Epithelial cell of esophagus (primary cell): ENCODE measurements at regions not wholly inside any gene's neighbourhood (a gene's known extent, or its start where the extent isn't known, plus 50 kb on each side); places are given as distances from the start of the nearest gene placed in this dataset.
A peak's percentile ranks its signal among the peaks of the same experiment; 100 is the strongest.

Source experiments
- DNase-seq: peaks from one replicate; pipeline ENCODE4 v3.0.0; 2010; ENCODE audit warnings: low read depth
- H3K4me3 ChIP-seq: 2 replicates; pipeline ENCODE4 v1.5.1; 2011; ENCODE audit warnings: mild to moderate bottlenecking, low read length, control low read depth
- CTCF ChIP-seq: IDR thresholded peaks from 2 replicates; pipeline ENCODE4 v1.5.1; 2011; ENCODE audit warnings: low read depth, mild to moderate bottlenecking, low read length, control low read depth, inconsistent platforms; ENCODE audit not compliant: insufficient read depth; ENCODE audit errors: missing control alignments

- TF ChIP-seq CTCF: no peak
- DNase-seq: peak; percentile 35
- no peak overlapping the region for H3K4me3 ChIP-seq
These were observed 529.1 kb downstream of the ZNF804A start for GRCh38 chr2:185127412-185127811.

- DNase-seq: no peak
- no peak for TF ChIP-seq CTCF
These were observed 530.0 kb downstream of the ZNF804A start for GRCh38 chr2:185128346-185128745.

GRCh38 chr2:185128996-185129395, 530.7 kb downstream of the ZNF804A start:
- no peak overlapping the region for H3K4me3 ChIP-seq
- no peak for TF ChIP-seq CTCF
- no peak for DNase-seq

More at GRCh38 chr2:185128346-185128745, 530.0 kb downstream of the ZNF804A start:
- H3K4me3 ChIP-seq: no peak overlapping the region

- no peak for TF ChIP-seq CTCF
- H3K4me3 ChIP-seq: no peak overlapping the region
- no peak for DNase-seq
These were observed 532.4 kb downstream of the ZNF804A start for GRCh38 chr2:185130685-185131084.

GRCh38 chr2:185132501-185133041, 534.2 kb downstream of the ZNF804A start:
- TF ChIP-seq CTCF: no peak
- no peak for DNase-seq
- no peak overlapping the region for H3K4me3 ChIP-seq

- H3K4me3 ChIP-seq: no peak overlapping the region
- DNase-seq: no peak
- TF ChIP-seq CTCF: no peak
These were observed 539.4 kb downstream of the ZNF804A start for GRCh38 chr2:185137700-185138099.

- no peak overlapping the region for H3K4me3 ChIP-seq
- TF ChIP-seq CTCF: no peak
- no peak for DNase-seq
These were observed 544.3 kb downstream of the ZNF804A start for GRCh38 chr2:185142677-185143076.
